HepG2 (cell line): ENCODE measurements at regions not wholly inside any gene's neighbourhood (a gene's known extent, or its start where the extent isn't known, plus 50 kb on each side); places are given as distances from the start of the nearest gene placed in this dataset.

Source experiments
- AKNA ChIP-seq: sonication (generic); formaldehyde crosslinking; IDR thresholded peaks from 2 replicates; pipeline ENCODE4 v1.4.0; 2020; ENCODE audit warnings: missing genetic modification reagents, borderline replicate concordance
- CEBPB ChIP-seq: IDR thresholded peaks from 2 replicates; pipeline ENCODE4 v1.6.1; 2011; ENCODE audit warnings: low read depth, low read length, improper control_type of control experiment, borderline replicate concordance
- HMGXB4 ChIP-seq, 2 experiments: sonication (generic) in 1 of 2; formaldehyde crosslinking in 1 of 2; IDR thresholded peaks; 2 replicates each; pipeline versions ENCODE4 v1.4.0 to v1.6.1; 2018 to 2020; ENCODE audit warnings: missing genetic modification reagents in 2 of 2, borderline replicate concordance in 1 of 2, low read depth in 1 of 2, mild to moderate bottlenecking in 1 of 2, missing biosample characterization in 1 of 2
- NFATC3 ChIP-seq: sonication (generic); formaldehyde crosslinking; IDR thresholded peaks from 2 replicates; pipeline ENCODE4 v1.5.1; 2020; ENCODE audit warnings: mild to moderate bottlenecking, missing genetic modification reagents
- NFRKB ChIP-seq: fragments of 450-650 bp; IDR thresholded peaks from 2 replicates; pipeline ENCODE4 v1.6.1; 2017
- ZFP62 ChIP-seq: sonication (generic); formaldehyde crosslinking; IDR thresholded peaks from 2 replicates; pipeline ENCODE4 v1.4.0; 2020; ENCODE audit warnings: missing genetic modification reagents
- ZNF350 ChIP-seq: sonication (generic); formaldehyde crosslinking; IDR thresholded peaks from 2 replicates; pipeline ENCODE4 v1.4.0; 2020; ENCODE audit warnings: mild to moderate bottlenecking, low read depth, missing genetic modification reagents, borderline replicate concordance
- TF ChIP-seq, protein P1 (sequence below): sonication (generic); formaldehyde crosslinking; IDR thresholded peaks from 2 replicates; pipeline ENCODE4 v1.5.0; 2020; ENCODE audit warnings: mild to moderate bottlenecking, missing genetic modification reagents, moderate library complexity
- TF ChIP-seq, protein P2 (sequence below): sonication (generic); formaldehyde crosslinking; IDR thresholded peaks from 2 replicates; pipeline ENCODE4 v1.4.0; 2020; ENCODE audit warnings: missing genetic modification reagents

DNA sequence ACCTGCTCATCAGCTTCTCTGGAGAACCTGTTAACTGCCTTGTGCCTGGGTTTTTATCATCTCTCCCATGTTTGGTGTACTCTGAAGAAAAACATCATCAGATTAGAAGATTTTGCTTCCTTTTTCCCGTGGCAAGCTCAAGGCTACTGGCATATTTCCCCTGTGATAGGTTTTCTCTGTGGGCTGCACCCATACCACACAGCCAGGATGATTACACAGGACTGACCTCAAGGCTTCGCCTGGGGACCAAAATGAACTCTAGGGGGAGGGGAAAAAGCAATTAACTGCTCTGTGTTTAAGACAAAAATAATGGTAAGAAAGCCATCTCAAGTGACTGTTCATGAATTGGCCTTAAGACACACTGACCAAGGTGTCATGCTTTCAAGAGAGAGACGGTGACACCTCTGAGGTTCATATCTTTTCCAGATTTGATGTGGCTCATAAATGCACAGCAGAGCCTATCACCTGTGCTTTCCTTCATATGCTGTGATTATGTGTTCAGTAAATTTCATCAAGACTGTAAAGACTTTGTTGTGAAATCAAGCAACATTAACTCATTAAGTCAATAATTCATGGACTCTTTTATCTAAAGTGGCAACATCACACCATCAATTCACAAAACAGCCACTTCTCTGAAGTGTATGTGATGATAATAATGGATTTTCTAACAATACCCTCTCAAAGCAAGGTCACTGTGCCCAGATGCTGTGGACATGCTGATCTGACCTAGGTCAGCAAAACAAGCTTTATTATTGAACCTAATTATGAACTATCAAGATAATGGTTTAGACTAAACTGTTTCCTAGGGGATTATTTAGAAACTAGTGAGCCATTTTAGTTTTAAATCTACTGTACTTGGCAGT lies 427.9 kb downstream of the WDR72 start:
- TF ChIP-seq ZFP62 (CRISPR knock-in tag) (no peak), ZNF350 (CRISPR knock-in tag) (no peak), AKNA (CRISPR knock-in tag) (no peak), NFRKB (no peak), CEBPB (no peak), NFATC3 (CRISPR knock-in tag) (no peak), HMGXB4 (CRISPR knock-in tag; IDR thresholded peaks at IDR 0.05; ENCODE audit: borderline replicate concordance in 1 of 2, low read depth in 1 of 2) (no peak)
- TF ChIP-seq, protein P1, sequence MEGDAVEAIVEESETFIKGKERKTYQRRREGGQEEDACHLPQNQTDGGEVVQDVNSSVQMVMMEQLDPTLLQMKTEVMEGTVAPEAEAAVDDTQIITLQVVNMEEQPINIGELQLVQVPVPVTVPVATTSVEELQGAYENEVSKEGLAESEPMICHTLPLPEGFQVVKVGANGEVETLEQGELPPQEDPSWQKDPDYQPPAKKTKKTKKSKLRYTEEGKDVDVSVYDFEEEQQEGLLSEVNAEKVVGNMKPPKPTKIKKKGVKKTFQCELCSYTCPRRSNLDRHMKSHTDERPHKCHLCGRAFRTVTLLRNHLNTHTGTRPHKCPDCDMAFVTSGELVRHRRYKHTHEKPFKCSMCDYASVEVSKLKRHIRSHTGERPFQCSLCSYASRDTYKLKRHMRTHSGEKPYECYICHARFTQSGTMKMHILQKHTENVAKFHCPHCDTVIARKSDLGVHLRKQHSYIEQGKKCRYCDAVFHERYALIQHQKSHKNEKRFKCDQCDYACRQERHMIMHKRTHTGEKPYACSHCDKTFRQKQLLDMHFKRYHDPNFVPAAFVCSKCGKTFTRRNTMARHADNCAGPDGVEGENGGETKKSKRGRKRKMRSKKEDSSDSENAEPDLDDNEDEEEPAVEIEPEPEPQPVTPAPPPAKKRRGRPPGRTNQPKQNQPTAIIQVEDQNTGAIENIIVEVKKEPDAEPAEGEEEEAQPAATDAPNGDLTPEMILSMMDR, result no peak
- TF ChIP-seq, protein P2, sequence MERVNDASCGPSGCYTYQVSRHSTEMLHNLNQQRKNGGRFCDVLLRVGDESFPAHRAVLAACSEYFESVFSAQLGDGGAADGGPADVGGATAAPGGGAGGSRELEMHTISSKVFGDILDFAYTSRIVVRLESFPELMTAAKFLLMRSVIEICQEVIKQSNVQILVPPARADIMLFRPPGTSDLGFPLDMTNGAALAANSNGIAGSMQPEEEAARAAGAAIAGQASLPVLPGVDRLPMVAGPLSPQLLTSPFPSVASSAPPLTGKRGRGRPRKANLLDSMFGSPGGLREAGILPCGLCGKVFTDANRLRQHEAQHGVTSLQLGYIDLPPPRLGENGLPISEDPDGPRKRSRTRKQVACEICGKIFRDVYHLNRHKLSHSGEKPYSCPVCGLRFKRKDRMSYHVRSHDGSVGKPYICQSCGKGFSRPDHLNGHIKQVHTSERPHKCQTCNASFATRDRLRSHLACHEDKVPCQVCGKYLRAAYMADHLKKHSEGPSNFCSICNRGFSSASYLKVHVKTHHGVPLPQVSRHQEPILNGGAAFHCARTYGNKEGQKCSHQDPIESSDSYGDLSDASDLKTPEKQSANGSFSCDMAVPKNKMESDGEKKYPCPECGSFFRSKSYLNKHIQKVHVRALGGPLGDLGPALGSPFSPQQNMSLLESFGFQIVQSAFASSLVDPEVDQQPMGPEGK (CRISPR knock-in tag), result no peak
